Neural cell (in vitro differentiated cells): ENCODE measurements at regions not wholly inside any gene's neighbourhood (a gene's known extent, or its start where the extent isn't known, plus 50 kb on each side); places are given as distances from the start of the nearest gene placed in this dataset.
"Not testable (repeated sequence)": the region's sequence is repeated elsewhere in the genome, so short reads cannot be mapped to it uniquely, and the experiment has no call there.

Experiments
- H2AFZ ChIP-seq: fragments of 200-600, 300-800 bp; sonication (generic), shearing (Covaris generic); 2 replicates; pipeline ENCODE4 v1.6.0; 2014; ENCODE audit warnings: low read depth, mild to moderate bottlenecking, antibody characterized with exemption, low read length, moderate library complexity
- H3F3A ChIP-seq: fragments of 200-600 bp; shearing (Covaris generic); 2 replicates; pipeline ENCODE4 v1.6.1; 2016; ENCODE audit warnings: mild to moderate bottlenecking, moderate library complexity, mixed read lengths, antibody characterized with exemption, low read length; ENCODE audit not compliant: insufficient read depth, poor library complexity, severe bottlenecking
- H3K27ac ChIP-seq: fragments of 200-600, 300-800 bp; sonication (generic), shearing (Covaris generic); 2 replicates; pipeline ENCODE4 v1.5.1; 2014; ENCODE audit warnings: mild to moderate bottlenecking, low read length, moderate library complexity
- H3K27me3 ChIP-seq: fragments of 300-800, 200-600 bp; sonication (generic), shearing (Covaris generic); 2 replicates; pipeline ENCODE4 v1.6.0; 2014; ENCODE audit warnings: mild to moderate bottlenecking, low read depth, low read length, moderate library complexity; ENCODE audit not compliant: insufficient read depth
- H3K36me3 ChIP-seq: fragments of 300-800, 200-600 bp; sonication (generic), shearing (Covaris generic); 2 replicates; pipeline ENCODE4 v1.5.1; 2014; ENCODE audit warnings: mild to moderate bottlenecking, antibody characterized with exemption, low read length, moderate library complexity; ENCODE audit not compliant: insufficient read depth
- H3K4me2 ChIP-seq: fragments of 300-800, 200-600 bp; sonication (generic), shearing (Covaris generic); 2 replicates; pipeline ENCODE4 v1.6.0; 2014; ENCODE audit warnings: mild to moderate bottlenecking, low read length
- H3K4me3 ChIP-seq: fragments of 300-800, 200-600 bp; sonication (generic), shearing (Covaris generic); 2 replicates; pipeline ENCODE4 v1.5.1; 2014; ENCODE audit warnings: mild to moderate bottlenecking, low read length, moderate library complexity
- H3K79me2 ChIP-seq: fragments of 200-600 bp; shearing (Covaris generic); replicated peaks from 2 replicates; pipeline ENCODE4 v1.6.0; 2014; ENCODE audit warnings: mild to moderate bottlenecking, low read length, moderate library complexity; ENCODE audit not compliant: insufficient read depth
- H3K9ac ChIP-seq: fragments of 300-800, 200-600 bp; sonication (generic), shearing (Covaris generic); 2 replicates; pipeline ENCODE4 v1.6.1; 2016; ENCODE audit warnings: mild to moderate bottlenecking, low read length, mixed read lengths
- H3K9me2 ChIP-seq: fragments of 200-600 bp; shearing (Covaris generic); 2 replicates; pipeline ENCODE4 v1.6.1; 2016; ENCODE audit warnings: mild to moderate bottlenecking, low read length, mixed read lengths; ENCODE audit not compliant: insufficient read depth
- H3K9me3 ChIP-seq: fragments of 200-600, 300-800 bp; sonication (generic), shearing (Covaris generic); 2 replicates; pipeline ENCODE4 v1.6.1; 2016; ENCODE audit warnings: mild to moderate bottlenecking, mixed run types, low read length, moderate library complexity, mixed read lengths
- H4K20me1 ChIP-seq: fragments of 200-600 bp; shearing (Covaris generic); 2 replicates; pipeline ENCODE4 v1.6.1; 2016; ENCODE audit warnings: mild to moderate bottlenecking, mixed run types; ENCODE audit not compliant: insufficient read depth
- EP300 ChIP-seq: fragments of 450-650 bp; conservative IDR thresholded peaks from 2 replicates; pipeline ENCODE4 v1.6.1; 2014; ENCODE audit warnings: antibody characterized with exemption, mild to moderate bottlenecking, moderate library complexity; ENCODE audit not compliant: poor library complexity, severe bottlenecking
- EZH2 ChIP-seq: fragments of 200-600, 300-800 bp; shearing (Covaris generic), sonication (generic); IDR thresholded peaks from 2 replicates; pipeline ENCODE4 v1.6.1; 2014; ENCODE audit warnings: antibody characterized with exemption, low read length, borderline replicate concordance, mild to moderate bottlenecking; ENCODE audit not compliant: insufficient read depth, poor library complexity, severe bottlenecking
- MXI1 ChIP-seq: fragments of 450-650 bp; conservative IDR thresholded peaks from 2 replicates; pipeline ENCODE4 v1.6.1; 2014; ENCODE audit warnings: antibody characterized with exemption, mild to moderate bottlenecking; ENCODE audit not compliant: poor library complexity, severe bottlenecking
- POLR2AphosphoS5 ChIP-seq: IDR thresholded peaks from 2 replicates; pipeline ENCODE4 v1.6.1; 2012
- RAD21 ChIP-seq: fragments of 450-650 bp; conservative IDR thresholded peaks from 2 replicates; pipeline ENCODE4 v1.6.1; 2014; ENCODE audit warnings: antibody characterized with exemption, mild to moderate bottlenecking, moderate library complexity
- REST ChIP-seq: IDR thresholded peaks from 2 replicates; pipeline ENCODE4 v1.6.1; 2012; ENCODE audit warnings: borderline replicate concordance
- SMC3 ChIP-seq: fragments of 450-650 bp; conservative IDR thresholded peaks from 2 replicates; pipeline ENCODE4 v1.6.1; 2014; ENCODE audit warnings: antibody characterized with exemption, mild to moderate bottlenecking, moderate library complexity; ENCODE audit not compliant: poor library complexity
- TAF1 ChIP-seq: IDR thresholded peaks from 2 replicates; pipeline ENCODE4 v1.6.1; 2012; ENCODE audit warnings: low read depth
- TF ChIP-seq, protein P1 (sequence below): fragments of 450-650 bp; IDR thresholded peaks from 2 replicates; pipeline ENCODE4 v1.5.1; 2014; ENCODE audit warnings: antibody characterized with exemption, mild to moderate bottlenecking, moderate library complexity; ENCODE audit not compliant: poor library complexity, severe bottlenecking

- Histone ChIP-seq H3K27me3 (no peaks in the 10 kb centered on the region), H3K9ac (no peak overlapping the region), H2AFZ (no peak overlapping the region), H3K9me3 (no peaks in the 10 kb centered on the region), H3K36me3 (no peaks in the 10 kb centered on the region), H3K27ac (no peak overlapping the region), H3K79me2 (no peaks in the 10 kb centered on the region), H3K9me2 (no peaks in the 10 kb centered on the region), H3K4me2 (no peak overlapping the region), H3K4me3 (no peak overlapping the region), H4K20me1 (no peaks in the 10 kb centered on the region), H3F3A (no peaks in the 10 kb centered on the region)
- TF ChIP-seq REST (no peak), TAF1 (no peak), EP300 (no peak), EZH2 (no peak), POLR2AphosphoS5 (no peak), SMC3 (no peak)
- TF ChIP-seq, protein P1, sequence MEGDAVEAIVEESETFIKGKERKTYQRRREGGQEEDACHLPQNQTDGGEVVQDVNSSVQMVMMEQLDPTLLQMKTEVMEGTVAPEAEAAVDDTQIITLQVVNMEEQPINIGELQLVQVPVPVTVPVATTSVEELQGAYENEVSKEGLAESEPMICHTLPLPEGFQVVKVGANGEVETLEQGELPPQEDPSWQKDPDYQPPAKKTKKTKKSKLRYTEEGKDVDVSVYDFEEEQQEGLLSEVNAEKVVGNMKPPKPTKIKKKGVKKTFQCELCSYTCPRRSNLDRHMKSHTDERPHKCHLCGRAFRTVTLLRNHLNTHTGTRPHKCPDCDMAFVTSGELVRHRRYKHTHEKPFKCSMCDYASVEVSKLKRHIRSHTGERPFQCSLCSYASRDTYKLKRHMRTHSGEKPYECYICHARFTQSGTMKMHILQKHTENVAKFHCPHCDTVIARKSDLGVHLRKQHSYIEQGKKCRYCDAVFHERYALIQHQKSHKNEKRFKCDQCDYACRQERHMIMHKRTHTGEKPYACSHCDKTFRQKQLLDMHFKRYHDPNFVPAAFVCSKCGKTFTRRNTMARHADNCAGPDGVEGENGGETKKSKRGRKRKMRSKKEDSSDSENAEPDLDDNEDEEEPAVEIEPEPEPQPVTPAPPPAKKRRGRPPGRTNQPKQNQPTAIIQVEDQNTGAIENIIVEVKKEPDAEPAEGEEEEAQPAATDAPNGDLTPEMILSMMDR, result no peak
Measured at GRCh38 chr5:18660511-18660910, 1026.3 kb downstream of the TAF11L14 start.

DNA sequence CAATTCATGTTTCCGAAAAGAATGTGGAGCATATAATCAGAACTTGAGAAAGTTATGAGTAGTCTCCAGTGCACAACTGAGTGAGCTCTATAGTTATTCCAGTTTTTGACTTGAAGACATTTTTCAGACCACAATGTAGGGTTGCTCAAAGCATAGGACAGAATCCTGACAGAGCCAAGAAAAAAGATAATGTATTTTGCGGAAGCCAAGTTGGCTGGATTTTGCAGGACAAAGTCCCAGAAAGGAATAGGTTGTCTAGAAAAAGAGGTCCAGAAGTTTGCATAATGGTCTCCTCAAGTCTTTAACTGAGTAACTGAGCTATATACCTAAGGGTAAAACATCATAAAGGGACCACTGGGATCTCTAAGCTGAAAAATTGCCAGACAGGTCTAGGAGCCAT, 1028.0 kb downstream of the TAF11L14 start:
- Histone ChIP-seq H3K27ac (no peak overlapping the region), H3K36me3 (no peaks in the 10 kb centered on the region), H3K27me3 (no peaks in the 10 kb centered on the region), H2AFZ (no peak overlapping the region), H3K79me2 (no peaks in the 10 kb centered on the region), H4K20me1 (no peaks in the 10 kb centered on the region), H3K4me2 (no peak overlapping the region), H3F3A (no peaks in the 10 kb centered on the region), H3K4me3 (no peak overlapping the region), H3K9me2 (no peaks in the 10 kb centered on the region), H3K9ac (no peak overlapping the region), H3K9me3 (no peaks in the 10 kb centered on the region)
- TF ChIP-seq TAF1 (no peak), EP300 (no peak), EZH2 (no peak), POLR2AphosphoS5 (no peak), MXI1 (no peak), SMC3 (no peak), REST (no peak), RAD21 (no peak)
- TF ChIP-seq, protein P1, result no peak

DNA sequence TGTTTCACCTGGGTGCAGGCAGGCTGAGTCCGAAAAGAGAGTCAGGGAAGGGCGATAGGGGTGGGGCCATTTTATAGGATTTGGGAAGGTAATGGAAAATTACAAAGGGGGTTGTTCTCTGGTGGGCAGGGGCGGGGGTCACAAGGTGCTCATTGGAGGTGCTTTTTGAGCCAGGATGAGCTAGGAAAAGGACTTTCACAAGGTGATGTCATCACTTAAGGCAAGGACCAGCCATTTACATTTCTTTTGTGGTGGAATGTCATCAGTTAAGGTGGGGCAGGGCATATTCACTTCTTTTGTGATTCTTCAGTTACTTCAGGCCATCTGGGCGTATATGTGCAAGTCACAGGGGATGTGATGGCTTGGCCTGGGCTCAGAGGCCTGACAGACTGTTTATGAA, 1040.0 kb downstream of the TAF11L14 start:
- not testable (repeated sequence) for H3F3A ChIP-seq, H2AFZ ChIP-seq, H3K4me2 ChIP-seq, H3K27ac ChIP-seq, H3K9ac ChIP-seq, H3K4me3 ChIP-seq, H4K20me1 ChIP-seq, H3K79me2 ChIP-seq, H3K9me3 ChIP-seq, H3K27me3 ChIP-seq, H3K9me2 ChIP-seq, H3K36me3 ChIP-seq
